Activated T-helper 1 cell treated with anti-CD3 and anti-CD28 coated beads, Interleukin-2, amount 50 U/mL, for 16 hours (primary cell): ENCODE measurements at regions not wholly inside any gene's neighbourhood (a gene's known extent, or its start where the extent isn't known, plus 50 kb on each side); places are given as distances from the start of the nearest gene placed in this dataset.

Experiments used
- DNase-seq, 2 donors: peaks; one replicate each; pipeline ENCODE4 v3.0.0-alpha.2; 2020; ENCODE audit warnings: low read depth in 1 of 2, low spot score in 1 of 2

DNA sequence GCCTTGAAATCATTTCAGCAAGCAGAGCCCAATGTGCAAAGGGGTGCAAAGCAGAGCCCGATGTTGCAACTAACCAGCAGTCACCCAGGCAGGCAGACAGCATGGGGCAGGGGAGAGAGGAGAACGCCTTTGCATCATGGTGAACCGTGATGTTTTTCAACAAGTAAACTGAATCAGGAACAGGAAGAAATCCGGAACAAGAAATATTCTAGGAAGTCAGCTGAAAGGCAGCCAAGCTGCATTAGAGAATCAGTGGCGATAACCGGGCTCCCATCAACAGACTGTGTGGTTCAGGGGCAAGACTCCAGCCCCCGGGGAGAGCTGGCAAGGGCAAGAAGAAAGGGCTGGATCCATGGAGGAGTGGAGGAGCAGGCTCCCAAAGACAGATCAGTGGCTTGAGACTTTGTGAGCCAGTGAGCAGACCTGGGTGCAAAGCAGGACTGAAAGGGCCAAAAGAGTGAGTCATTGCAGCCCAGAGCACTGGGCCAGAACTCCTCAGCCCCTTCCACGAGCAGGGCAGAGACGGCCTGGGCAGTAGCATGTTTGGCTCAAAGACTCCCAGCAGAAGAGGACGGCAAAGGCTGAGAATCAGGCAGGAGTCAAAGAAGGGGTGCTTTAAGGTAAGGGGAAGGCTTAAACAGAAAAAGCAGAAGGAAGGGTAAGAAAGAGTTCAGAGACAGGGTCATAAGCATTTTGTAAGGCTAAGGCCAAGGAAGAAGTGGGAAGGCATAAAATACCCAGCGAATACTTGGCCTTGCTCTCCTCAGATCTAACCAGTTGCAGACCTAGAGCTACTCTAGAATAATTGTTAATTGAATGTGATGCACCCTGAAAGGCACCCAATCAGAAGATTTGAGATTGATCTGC is 155.0 kb downstream of the SETD4 start:
- DNase-seq = no peak

DNA sequence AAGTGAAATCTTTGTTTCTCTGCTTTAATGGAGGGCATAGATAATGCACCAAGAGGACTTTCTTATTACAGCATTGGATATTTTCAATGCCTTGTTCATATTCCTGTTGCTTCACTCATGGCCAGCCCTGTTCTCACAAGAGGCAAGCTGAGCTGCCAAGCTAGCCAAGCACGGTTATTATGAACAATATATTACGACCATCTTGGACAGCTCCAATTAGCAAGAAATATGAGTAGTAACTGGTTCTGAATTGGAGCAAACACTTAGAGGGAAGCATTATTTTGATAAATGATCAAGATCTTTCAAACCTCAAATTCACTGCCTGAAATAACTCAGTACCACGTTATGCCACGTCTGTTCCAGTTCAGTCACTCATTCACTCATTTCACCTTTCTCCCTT is 159.8 kb downstream of the SETD4 start:
- DNase-seq = no peak

DNA sequence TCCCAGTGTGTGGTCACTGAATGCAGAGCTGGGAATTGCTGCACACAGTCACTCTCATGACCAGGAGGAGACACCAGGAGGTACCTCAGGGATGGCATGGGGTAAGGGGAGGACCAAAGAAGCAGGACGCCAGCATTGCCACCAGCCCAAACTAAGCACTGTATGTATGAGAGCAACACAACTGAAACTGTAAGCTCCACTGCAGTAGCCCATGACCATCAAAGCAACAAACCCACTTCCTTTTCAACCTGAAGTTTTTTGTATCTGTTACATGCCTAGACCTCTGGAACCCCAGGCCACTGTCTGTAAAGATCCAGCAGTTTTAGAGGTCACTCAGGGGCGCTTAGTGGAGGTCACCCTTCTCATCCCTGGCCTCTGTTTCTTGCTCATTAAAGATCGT is 164.3 kb downstream of the SETD4 start:
- no peak for DNase-seq

DNA sequence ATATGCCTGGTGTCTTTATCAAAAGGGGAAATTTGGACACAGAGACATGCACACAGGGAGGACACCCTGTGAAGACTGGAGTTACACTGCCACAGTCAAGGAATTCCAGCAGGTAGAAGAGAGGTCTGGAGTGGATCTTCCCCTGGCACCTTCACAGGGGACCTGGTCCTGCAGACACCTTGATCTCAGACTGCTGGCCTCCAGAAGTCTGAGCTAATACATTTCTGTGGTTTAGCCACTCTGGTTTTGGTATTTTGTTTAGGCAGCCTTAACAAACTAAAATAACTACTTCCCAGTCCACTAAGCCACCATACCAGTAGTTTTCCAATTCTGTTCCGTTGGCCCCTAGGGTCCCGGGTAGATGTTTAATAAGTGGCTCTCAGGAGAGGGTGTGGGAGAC is 164.7 kb downstream of the SETD4 start:
- no peak for DNase-seq

DNA sequence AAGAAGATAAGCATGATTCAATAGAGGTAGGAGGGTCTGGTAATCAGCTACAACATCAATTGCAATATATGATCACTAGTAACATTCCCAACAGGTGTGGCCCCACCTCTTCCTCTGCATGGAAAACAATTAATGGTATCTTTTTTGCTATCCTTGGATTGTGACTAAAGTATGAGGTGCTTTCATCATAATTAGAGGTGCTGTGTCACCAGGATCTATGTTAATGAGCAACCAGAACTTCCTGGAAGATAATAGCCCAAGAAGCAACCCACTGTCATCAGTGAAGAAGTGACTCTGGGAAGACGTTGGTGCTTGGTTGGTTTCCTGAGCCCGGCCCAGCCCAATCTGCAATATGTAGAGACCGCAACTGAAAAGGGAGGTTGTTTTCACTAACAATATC is 167.2 kb downstream of the SETD4 start:
- no peak for DNase-seq

DNA sequence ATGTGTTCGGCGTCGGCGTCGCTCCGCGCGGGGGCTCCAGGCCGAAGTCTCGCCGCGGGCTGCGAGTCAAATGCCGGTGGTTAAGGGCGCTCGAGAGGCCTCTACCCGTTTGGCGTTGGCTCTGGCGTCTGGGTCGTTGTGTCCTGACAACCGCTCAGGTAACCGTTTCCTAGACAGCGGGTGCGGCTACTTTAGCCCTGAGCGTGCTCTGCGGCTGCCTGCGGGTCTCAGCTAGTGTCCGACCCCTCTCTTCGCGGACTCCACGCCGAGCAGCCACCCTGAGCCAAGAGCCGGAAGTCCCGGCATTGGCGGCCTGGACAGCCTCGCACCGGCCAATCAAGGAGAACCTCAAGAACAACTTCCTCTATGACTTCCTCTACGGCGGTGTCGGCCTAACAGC is 173.4 kb downstream of the SETD4 start:
- no peak for DNase-seq

DNA sequence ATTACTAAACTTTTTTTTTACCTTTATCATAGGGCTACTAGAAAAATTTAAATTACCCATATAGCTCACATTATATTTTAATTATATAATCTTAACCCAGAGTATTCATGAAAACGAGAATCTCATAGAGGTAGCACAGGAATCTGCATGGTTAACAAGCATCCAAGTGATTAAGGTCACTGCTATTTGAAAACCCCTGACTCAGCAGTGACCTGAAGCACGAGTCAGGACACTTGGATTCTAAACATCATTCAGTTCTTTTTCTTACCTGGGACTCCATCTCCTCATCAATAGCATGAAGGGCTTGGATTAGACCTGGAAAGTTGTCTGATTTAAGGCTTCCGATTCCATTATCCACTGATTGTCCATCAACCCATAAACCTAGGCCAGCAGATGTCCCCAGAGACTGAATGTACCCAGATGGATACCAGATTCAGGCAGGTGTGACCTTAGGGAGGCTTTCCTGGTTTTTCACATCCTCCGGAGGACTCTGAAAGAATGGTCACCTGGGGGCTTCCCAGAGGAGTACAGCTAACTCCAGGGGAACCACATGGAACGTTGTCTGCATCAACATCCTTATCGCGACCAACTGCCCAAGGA is 174.3 kb downstream of the SETD4 start:
- DNase-seq = no peak

DNA sequence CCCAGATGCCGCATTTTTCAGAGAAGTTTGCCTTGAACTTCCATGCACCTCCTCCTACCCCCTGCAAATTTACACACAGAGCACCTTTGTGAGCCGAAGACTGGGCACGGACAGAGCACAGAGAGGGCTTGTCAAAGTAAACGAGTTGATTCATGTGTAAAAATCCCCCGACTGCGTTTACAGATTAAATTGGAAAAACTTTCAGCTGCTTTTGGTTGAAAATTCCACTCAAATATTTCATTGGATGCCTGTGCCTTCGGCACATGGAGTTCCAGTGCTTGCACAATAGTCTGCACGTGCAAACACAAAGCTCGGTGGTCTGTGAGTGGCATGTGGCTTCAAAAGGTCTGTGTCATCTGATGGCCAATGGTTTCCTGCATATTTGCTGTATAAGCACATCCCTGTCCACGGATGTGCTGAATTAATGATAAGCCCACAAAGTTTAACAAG is 177.5 kb downstream of the SETD4 start:
- DNase-seq = no peak

DNA sequence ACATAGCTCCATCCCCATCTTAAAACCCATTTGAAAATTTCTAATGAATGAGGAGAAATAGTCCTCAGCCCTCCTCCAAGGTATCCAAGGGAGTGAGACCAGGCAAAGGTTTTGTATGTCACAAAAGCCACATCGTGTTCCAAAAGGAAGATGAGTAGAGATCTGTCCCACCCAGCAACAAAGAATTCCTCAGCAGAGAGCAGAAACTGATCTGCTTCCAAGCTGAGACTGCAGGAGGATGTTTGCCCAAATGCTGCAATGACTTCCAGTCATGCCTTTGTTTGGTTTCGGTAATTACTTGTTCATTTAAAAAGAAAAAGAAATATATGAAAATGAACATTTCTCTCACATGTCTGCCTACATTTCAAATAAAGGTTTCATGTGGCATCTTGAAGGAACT is 186.9 kb downstream of the SETD4 start:
- DNase-seq = no peak

DNA sequence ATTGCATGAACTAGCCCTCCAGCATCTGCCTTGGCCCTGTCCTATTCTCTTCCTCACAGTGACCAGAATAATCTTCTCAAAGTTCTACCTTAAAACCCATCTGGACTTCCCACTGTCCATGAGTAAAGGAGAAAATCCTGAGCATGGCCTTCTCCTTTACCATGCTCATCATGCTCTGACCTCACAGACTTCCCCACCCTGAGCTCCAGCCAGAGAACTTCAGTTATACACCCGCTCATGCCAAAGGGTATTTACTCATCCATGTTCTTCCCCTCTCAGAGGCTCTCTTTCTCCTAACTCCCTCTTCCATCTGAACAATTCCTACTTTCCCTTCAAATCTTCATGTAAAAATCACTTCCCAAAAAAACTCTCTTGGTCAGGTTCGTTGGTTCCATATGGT is 188.4 kb downstream of the SETD4 start:
- DNase-seq = no peak

DNA sequence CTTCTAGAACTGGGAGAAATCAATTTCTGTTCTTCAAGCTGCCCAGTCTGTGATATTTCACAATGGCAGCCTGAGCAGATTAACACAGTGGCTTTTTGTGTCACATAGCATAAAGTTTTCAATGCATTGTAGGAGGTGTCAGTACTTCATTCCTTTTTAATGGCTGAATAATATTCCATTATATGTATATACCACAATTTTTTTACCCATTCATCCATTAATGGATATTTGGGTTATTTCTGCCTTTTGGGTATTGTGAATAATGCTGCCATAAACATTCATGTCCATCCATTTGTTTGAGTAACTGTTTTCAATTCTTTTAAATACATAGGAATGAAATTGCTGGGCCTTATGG is 191.5 kb downstream of the SETD4 start:
- no peak for DNase-seq

DNA sequence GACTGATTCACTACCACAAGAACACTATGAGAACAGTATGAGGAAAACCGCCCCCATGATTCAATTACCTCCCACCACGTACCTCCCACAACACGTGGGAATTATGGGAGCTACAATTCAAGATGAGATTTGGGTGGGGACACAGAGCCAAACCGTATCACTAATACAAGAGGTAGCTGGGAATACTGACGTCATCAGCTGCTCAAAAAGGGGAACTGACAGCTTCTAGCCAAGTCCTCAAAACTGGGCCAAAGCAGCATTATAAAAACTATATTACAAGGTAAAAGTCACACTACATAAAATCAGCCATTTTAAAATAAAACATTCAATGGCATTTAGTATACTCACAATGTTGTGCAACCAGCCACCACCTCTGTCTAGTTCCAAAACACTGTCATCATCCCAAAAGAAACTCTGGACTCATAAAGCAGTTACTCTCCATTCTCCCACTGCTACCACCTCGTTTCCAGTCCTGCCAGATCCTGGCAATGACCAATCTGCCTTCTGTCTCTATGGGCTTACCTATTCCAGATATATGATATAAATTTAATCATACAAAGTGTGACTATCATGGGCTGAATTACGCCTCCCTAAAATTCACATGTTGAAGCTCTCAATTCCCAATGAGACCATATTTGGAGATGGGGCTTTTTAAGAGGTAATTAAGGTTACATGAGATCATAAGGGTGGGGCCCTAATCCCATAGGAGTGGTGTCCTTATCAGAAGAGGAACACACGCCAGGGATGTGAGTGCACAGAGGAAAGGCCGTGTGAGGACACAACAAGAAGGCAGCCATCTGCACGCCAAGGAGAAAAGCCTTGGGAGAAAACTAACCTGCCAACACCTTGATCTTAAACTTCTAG is 192.1 kb downstream of the SETD4 start:
- no peak for DNase-seq

DNA sequence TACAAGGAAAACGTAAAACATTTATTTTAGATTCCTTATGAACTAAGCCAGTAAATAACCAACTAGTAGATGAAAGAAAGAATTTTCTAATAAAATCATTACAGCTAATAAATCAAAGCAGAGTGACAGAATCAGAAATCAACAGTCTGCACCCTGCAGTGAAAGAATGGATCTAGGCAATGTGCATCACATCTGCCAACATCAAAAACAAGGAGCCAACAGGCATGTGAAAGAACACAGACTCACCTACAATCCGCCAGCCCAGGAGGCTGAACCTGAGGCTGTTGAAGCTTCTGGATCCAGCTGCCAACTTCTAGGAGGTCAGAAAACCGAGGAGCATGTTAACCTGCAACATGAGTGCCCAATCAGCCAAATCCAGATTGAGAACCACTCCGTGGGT is 196.3 kb downstream of the SETD4 start:
- DNase-seq = no peak

DNA sequence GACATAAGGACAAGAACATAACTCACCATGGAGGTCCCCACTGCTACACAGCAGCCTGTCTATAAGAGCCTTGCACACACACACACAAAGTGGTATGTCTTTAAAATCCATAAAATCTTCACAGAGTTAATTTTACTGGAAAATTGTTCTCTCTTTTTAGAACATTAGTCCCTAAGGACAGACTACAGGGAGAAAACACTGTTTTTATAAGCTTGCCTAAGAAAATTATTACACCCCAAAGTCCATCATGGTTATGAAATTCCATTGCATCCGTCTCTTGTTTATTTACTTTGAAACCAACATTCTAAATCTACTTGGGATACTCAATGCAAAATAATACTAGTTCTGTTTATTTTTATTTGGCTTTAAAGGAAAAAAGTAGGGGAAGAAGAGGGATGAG is 197.4 kb downstream of the SETD4 start:
- DNase-seq = no peak

DNA sequence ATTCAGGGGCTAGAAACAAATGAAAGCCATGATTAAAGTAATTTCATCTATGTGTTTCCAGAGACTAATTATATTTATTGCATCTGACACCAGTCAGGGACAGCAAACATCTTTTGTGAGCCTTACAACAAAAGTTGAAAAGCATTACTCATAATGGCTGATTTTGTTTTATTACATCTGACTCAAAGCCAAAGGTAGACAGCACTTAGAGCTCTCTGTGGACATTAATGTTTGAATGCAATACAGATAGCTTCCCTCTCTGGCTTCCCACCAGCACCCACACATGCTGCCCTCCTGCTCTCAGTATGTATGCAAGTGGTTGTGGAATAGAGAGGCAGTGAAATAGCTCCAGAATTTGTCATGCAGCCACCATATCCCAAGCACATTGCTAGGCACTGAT is 198.7 kb downstream of the SETD4 start:
- no peak for DNase-seq

DNA sequence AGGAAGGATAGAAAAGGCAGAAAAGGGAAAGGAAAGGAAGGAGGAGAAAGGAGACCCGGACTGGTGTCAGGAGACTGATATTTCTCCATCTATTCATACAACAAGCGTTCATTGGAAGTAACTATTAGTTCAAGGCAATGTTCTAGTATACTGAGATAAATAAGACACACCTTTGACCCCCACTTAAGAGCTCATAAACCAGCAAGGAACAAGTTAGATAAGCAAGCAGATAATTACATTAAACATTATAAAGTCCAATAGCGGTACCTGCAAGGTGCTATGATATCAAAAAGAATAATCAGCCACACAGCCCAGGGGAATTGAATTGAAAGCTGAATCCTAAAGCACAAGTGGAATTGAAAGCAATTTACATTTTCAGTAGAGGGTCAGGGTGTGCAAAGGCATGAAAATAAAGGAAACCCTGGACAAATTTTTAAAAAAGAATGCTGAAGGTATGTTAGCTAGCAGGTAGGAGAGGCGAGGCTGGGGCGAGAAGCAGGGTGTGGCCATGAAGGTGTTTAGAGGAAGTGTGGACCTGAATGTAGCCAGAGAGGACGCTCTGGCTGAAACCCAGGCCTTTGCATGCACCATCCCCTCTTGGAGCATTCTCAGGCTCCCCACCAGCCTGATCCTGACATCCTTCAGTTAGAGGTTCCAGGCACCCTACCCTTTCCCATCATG is 200.0 kb downstream of the SETD4 start:
- DNase-seq = no peak

DNA sequence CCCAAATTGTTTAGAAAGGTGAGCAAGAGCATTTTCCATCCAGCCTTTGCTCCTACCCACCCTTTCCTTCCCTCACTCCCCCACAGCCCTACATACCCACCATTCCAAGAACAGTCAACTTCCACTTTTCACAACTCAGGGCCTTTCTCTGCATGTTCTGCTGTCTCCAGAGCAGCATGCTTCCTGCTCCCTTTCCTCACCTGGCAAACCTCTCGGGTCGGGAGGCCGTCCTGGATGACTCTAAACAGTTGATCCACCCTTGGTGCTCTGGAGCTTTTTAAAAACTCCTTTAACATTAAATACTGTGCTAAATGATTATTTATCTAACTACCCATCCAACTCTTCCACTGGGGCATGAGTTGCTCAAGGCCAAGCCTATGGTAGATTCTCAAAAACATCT is 200.6 kb downstream of the SETD4 start:
- DNase-seq = no peak

DNA sequence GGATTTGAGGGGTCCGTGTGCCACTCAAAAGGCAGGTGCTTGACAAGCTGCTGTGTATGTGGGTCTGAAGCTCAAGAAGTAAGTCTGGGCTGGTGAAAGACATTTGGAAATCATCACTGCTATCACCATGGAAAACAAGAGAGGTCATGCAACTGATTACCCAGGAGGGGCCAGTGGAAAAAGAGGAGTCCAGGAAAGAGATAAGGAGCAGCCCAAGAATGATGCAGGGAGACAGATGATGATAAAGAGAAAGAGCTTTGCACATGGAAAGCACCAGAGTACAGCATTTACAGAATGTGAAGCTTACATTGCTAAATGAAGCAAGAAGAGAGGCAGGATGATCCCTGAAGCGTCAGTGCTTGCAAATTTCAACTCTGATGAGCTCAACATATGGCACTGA is 203.2 kb downstream of the SETD4 start:
- DNase-seq = no peak

DNA sequence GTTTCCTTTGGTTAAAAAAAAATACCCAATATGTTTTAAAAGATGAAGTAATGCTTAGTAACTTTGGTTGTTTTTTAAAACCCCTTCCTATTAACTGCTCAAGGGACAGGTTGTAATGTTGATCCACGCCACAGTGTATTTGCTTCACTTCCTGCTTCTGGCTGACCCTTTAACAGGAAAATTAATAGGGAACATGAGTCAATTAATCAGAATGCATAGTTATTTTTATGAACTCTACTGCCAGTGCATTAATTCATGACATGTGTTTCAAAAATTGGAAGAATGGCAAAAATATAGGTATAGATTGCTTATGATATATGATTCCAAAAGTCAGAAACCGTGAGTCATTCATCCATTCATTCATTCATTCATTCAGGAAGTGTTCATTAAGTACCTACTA is 204.8 kb downstream of the SETD4 start:
- no peak for DNase-seq

DNA sequence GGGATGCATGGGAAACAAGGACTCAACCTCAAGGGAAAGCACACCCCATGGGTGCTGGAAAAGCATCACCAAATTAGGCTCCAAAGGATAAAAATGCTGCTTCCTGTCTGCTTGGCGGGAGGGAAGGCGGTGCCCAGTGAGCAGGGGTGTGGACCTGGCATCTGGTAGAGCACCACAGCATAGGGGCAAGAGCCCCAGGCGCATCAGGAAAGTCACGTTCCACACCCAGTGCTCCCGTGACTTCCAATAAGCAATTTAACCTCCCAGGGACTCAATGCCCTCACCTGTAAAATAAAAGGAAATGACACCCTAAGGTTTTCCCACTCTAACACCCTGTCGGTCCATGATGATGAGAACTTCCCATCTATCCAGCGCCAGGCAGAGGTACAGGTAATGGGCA is 206.0 kb downstream of the SETD4 start:
- DNase-seq = no peak
